NAMALWA (cell line): ENCODE measurements at regions not wholly inside any gene's neighbourhood (a gene's known extent, or its start where the extent isn't known, plus 50 kb on each side); places are given as distances from the start of the nearest gene placed in this dataset.

ENCODE experiments used
- DNase-seq: peaks from one replicate; pipeline ENCODE4 v3.0.0-alpha.2; 2015; ENCODE audit warnings: low spot score

DNA sequence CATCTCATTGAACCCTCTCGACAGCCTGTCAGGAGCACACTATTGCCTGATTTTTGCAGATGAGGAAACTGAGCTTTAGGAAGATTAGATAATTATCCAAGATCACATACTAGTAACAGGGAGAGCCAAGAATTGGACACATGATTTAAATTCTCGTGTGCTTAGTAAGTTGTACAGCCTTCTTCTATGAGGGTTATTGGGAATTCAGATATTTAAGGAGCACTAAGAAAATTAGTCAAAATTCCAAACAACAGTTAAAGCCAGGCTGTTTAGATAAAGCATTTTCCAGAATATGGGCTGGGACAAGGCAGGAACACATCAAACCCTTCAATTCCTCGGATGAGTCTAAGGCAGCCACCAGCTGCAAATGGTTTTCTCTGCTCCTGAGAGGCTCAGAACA is 148.8 kb downstream of the TMEM30B start:
- DNase-seq, result no peak

DNA sequence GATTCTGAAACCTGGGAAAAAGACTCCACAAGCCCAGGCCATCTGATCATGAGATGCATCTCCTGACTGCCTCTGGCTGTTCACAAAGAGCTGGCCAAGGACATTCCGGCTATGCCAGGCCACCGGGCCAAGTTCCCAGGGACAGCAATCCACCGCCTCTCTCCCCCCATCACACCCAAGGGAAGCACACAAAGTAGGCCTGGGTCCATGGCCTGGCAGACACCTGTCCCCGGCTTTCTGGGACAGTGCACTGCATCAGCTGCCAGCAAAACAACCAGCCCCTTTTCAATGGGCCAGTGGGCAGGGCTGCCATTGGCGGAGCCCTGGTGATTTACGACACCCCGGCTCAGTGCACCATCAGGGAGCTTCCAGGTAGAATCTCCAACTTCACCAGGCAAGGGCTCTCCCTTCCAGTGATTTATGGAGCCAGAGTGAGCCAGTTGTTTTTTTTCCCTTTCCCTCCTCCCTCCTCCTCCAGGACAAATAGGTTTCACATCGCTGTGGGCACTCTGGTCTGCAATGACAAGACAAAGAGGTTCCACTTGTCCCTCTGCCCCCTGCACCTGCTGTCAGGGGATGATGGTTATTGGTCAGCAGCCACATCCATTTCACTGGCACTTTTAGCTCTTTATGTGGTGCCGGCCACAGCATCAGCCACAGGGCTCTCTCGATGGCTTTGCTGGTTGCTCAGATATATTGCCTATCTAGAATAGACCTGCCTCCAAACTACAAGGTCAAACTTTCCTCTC is 149.6 kb downstream of the SLC38A6 start:
- no peak for DNase-seq

DNA sequence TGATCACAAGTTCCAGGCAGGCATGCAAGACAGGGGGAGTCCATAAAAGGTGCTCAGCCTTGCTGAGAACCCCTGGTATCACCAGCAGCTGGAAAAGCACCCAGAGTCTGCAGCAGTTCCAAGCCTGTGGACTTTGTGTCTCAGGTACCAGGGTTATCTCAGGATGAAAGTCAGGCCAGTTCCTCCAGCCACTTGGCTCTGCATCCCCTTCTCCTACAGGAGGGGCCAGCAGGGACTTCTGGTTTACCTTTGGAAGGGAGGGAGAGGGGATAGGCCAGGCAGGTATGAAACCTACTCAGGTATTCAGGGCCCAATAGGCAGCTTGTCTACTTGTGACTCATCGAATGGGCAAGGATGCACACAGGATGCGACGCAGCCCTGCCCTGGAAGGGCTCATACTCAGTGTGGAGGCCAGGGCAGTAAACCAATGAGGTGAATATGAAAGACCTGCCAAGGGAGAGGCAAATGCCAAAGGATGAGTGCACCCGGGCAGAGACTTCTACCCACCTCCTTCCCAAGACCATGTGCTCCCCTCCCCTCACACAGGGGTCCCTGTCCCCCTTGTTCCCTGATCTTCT is 148.2 kb downstream of the SLC38A6 start:
- no peak for DNase-seq

DNA sequence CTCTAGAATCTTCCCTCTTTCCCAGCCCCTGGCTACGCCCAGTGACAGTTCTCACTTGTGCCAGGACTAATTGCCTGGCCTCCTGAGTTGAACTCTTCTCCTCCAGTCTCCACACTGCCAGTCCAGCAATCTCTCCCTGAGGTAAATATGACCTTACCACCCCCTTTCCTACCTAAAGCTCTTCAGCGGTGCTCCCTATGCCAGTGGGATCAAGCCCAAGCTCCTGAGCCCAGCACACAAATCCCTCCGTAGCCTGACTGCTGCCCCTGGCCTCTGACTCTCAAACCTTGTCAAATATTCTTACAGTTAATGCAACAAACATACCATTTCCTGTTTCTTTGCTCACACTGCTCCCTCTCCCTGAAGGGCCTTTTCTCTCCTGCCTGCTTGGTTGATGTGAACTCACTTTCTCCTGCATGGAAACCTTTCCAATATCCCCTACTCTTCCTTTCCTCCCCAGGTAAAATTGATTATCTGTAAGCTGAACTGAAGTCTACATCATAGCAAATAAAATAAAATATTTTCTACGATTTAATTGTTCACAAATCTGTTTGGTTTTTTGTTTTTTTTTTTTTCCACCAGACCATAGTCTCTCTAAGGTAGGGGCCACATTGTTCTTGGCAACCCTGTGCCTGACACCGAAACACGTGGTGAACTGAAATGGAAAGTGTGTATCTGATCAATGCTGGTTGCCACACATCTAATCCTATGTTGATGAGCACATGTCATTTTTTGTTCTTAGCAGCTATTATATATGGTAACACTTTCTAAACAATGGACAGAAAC is 147.5 kb downstream of the SLC38A6 start:
- DNase-seq, result no peak

DNA sequence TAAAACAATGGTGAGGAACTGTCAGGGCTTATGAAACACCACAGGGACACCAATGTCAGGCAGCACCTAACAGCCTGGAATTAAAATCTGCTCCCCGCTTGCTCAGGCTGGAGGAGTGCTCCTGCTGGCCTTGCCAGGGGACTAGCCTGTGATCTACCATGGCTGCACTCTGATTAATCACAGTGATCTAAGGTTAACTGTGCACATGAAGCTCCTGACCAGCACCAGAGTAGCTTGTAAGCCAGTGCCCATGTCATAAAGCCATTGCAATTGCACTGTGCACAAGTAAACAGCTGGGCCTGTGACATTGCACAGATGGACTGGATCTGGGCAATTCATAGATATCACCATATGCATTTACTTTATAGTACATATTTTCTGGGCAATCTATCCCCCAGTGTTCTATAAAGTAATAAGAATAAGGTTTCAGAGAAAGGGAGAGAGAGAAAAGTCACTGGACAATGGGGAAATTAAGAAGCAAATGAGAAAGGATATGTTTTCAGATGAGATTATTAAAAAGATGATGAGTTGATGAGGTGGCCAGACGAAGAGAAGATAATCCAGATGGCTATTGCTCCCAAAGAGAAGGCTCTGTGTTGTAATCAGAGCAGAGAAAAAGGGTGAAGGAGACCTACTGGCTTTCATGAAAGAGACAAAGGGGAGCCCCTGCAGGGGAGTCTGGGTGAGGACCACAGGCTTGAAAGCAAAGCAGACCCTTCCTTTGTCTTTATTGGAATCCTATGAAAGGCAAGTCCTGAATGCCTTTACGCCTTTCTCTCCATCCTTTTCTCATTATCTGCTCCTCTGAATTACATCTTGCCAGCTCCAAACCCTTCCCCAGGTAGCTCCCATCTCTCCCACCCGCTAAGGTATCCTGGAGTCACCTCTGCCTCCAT is 145.8 kb downstream of the SLC38A6 start:
- no peak for DNase-seq

DNA sequence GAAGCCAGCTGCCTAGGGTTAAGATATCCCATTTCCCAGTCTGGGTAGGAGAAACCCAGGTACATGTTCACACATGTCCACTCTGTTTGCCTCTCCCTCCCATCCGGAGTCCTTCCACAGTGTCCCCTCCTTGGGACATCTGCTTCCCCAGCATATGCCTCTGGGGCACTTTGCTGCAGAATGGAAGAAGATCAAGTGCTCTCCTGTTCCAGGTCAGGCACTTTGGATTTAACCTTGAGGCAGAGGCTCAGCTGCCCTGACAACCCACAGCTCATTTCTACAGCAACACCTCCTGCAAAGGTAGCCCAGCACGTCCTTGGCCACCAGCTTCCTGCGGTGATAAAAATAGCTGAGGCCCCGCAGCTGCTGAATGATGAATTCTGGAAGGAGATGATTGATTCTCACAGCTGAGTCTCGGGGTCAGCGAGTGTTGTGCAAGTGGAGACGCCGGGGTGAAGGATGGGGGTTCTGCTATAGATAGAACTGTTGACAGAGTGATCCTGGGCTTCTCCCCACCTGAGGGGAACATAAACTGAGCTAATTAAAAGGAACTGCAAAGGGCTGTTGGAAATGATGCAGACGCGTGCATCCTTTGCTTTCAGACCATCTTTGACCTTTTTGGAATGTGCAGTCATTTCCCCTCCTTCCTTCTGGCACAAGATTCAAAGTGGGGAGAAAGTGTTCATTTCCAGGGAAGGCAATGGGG is 145.0 kb downstream of the SLC38A6 start:
- DNase-seq, result no peak

DNA sequence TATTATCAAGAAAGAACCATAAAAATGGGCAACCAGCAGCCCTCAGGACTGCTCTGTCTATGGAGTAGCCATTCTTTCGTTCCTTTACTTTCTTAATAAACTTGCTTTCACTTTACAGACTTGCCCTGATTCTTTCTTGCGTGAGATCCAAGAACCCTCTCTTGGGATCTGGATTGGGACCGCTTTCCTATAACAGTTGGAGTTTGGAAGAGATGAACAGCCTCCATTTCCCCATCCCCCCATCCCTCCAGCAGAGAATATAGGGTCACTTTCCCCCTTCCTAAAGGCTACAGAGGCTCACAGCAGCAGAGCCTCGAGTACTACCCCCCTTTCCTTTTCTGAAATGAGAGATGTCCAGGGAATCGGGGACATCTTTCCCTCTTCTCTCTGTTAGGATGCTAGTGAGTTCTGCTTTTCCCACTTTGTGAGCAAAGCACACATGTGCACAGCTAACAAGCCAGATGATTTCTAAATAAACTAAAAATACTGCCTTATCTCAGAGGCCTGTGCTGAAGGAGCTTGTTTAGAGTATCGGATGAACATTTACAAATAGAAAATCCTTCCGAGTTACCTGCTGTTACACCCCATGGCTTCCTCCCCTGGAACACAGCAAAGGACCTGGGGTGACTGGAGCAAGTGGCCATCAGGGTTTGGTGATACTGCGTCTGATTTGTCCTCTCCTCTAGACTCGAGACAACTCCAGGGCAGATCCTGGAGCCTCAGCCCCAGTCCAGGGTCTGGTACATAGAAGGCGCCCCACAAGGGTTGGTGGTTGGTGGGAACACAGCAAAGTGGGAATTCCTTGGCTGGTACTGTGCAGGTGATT is 144.2 kb downstream of the SLC38A6 start:
- no peak for DNase-seq

DNA sequence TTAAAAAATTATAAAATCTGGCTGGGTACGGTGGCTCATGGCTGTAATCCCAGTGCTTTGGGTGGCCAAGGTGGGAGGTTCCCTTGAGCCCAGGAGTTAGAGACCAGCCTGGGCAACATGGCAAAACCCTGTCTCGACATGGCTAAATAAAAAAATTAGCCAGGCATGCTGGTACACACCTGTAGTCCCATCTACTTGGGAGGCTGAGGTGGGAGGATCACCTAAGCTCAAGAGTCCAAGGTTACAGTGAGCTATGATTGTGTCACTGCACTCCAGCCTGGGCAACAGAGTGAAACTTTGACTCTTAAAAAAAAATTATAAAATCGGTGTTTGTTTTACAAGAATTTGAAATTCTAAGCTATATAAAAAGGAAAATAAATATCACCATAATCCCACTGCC is 141.8 kb downstream of the SLC38A6 start:
- DNase-seq, result no peak

DNA sequence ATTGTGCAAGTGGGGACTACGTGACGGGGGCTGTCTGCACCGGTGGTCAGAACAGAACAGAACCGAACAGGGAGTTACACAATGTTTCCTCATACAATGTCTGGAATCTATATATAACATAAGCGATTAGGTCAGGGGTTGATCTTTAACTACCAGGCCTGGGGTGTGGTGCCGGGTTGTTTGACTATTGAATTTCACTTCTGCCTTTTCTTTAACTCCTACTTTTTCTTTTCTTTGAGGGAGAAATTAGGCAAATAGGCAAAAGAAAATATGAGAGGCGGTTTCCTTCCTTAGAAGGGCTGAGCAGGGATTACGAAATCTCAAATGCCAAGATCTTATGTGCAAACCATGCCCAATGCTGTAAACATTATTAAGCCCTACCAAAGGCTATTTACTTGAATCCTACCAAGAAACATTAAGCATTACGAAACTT is 140.3 kb downstream of the SLC38A6 start:
- DNase-seq, result no peak

DNA sequence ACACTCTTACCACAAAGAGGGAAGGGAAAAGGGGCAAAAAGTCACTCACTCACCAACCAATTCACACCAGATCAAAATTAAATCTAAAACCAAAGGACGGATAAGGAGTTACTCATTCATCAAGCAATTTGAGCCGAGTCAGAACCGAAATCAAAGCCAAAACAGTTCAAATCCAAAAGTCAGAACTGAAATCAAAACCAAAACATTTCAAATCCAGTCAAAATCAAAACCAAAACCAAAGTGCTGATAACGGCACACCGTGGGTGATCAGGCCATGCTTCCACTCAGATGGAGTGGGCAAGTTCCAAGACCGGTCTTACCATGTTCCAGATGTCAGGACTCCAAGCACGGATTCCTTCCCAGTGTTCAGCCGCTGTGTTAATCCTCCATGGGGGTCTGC is 139.5 kb downstream of the SLC38A6 start:
- no peak for DNase-seq

DNA sequence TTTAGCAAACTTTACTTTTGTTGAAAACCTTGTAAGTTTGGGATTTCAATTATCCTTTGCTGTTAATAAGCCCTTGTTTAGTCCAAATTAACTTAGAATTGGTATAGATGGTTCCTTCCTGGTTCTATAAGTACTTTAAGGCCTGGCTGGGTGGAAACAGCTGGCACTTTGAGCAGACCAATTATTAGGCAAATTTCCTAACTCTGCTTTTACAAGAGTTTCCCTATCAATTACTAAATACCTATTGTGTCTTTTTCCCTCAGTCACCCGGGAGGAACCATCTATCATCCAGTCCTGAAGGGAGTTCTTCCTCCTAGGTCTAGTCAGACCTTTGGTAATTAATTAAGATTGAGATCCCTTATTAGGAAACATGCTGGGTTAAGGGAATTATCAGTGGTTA is 138.0 kb downstream of the SLC38A6 start:
- no peak for DNase-seq

DNA sequence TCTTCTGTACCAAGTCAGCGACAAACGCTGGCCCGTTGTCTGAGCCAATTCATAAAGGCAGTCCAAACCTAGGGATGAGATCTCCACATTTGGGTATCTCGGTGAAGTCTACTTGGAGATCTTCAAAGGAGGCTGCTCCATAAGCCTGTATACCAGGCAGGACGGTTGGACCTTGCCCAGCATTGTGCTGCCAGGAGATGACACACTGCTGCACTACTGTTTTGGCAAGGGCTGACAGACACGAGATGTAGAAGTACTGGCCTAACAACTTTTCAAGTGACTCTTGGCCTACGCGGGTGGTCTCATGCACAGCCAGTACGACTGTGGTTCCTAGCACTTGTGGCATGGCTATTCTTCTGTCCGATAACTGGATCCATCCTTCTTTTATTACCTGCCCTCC is 135.3 kb downstream of the SLC38A6 start:
- DNase-seq, result no peak

DNA sequence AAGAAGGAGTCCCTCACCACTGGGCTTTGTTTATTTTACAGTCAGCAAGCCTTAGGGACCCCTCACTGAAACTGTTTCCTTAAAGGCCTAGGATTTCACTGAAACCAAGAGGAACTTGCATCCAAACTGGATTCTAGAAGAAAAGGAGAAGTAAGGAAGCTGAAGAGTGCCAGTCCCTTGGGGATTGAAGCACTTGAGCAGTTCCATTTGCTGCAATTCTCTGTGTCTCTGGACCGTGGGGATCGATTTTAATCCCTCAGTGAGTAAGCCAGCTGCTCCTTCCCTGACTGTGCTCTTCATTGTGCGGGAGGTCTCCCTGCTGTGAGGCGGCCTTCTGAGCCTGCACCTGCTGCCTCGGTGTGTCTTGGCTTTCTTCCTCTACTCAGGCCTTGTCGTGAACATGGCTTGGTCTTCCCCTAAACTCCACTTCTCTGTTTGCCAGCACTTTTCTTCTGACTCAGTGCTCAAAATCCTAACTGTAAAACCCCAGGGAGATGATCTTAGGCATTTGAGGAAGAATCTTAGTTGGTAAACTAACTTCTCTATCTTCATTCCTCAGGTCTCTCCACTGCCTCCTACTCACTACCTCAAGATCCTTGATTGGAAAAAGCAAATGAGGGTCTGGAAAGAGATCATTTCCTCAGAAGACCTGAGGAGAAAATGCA is 132.6 kb downstream of the SLC38A6 start:
- DNase-seq, result peak; percentile 5

DNA sequence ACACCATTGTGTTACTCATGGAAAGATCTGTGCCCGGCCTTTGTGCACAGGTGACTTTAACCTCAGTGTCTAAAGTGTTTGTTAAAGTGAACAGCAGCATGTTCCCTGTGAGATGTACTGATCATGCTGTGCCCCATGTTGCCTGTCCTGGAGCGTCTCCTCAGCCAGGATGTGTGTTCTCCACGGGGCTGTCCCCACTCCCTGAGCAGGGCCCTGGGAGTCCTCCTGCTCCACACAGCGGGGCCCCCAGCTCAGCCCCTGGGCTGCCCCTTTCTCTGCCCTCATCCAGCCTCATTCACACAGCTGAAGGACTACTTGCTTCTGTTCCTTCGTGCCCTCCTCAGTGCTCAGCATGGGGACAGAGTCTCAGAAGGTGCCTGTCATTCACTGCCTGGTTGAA is 131.5 kb downstream of the SLC38A6 start:
- DNase-seq, result no peak

DNA sequence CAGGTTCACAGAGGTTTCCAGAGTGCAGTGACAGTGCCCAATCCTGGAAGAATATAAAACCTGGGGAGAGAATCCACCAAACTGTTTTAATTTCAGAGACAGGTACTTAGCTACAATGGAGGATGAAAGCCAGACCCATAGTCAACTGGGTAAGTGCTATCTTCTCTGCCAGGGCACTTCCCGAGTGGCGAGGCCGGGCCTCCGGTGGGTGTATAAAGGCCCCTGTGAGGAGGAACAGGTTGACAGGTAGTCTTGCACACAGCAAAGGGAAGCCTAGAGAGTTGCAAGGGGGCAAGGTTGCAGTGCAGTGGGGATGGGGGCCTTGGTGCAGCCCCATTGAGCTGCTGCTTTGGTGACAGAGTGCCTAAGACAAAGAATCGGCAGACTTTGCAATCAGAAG is 130.7 kb downstream of the SLC38A6 start:
- DNase-seq, result no peak

DNA sequence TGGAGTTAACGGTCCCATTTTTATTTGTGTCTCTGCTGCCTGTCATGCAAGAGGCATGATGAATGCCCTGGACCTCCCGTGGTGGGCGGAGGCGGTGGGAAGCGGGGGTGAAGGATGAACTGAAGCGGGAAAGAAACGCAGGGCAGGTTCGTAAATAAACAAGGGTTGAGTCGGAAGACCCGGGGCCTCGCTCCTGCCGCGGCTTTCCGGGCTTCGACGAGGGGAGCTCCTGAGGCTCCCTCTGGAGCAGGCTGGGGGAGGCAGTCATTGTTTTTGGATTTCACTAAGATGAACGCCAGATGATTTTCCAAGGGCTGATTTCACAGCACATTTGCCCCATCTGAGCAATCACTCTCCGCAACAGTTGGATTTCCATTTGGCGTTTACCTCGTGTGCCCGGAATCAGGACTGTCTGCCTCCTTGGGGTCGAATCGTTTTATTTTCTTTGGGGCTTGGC is 130.2 kb downstream of the SLC38A6 start:
- no peak for DNase-seq

DNA sequence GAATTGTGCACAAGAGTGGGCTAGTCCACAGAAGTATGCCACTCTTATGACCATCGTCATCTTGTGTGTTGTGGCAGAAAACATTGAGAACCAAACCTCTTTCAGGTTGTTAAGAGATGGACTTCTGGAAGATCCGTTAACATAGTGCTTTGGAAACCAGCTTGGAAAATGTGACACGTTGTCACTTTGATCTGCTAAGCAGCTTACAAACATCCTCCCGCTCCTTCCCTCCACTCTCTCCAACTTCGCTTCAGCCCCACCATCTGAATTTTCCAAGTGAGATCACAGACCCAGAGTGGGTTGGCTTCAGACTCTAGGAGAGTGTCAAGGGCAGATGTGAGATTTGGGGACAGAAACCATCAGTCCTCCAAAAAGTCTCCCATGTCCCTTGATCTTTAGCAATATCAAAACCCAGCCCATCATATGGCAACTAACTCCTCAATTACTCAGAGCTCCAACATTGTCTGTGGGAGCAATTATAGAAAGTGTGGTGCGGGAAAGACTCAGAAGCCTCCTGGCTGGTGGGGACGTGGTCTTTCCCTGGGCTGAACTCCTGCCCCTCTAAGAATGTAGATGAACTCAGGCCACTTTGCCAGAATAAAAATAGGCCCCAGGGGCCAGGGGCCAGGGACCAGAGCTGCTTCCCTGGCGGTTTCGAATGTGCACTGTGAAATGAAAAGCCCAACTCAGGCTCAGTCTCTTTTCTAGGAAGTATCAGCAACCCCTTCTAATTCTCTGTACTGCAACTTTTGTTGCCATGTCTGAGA is 129.5 kb downstream of the SLC38A6 start:
- no peak for DNase-seq

DNA sequence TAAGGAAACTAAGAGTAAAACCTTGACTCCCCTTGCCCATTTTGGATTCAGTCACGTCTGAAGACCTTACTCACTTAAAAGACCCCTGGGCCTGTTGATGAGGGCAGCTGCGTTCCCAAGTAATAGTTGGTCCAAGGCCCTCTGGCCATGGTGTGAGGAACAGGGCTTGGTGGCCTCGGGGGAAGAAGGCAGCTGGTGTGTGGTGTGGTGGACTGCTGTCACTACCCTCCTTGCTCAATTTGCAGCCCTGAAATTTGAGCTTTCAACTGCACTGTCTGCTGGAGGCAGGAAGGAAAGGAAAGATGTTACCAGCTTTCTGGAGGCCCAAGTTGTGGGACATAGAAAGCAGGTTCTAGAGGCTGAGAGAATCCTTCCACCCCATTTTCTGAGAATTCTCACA is 128.2 kb downstream of the SLC38A6 start:
- no peak for DNase-seq

DNA sequence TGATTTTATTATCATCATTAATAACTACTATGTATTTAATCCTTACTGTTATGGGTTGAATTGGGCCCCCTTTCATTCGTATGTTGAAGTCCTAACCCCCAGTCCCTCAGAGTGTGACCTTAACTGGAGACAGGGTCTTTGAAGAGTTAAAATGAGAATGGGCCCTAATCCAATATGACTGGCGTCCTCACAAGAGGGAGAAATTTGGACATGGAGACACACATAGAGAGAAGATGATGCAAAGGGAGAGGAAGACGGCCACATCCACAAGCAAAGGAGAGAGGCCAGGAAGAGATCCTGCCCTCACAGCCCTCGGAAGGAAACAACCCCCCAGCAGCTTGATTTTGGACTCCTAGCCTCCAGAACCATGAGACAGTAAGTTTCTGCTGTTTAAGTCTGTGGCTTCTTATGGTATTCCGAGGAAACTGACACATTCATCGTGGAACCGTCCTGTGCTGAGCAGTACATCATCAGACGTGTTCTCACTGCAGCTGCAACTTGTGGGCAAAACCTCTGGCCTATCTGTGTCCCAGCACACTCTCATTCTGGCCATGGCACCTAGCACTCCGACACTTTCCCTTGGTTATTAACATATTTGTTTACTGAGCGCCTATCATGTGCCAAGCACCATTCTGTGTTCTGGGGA is 127.6 kb downstream of the SLC38A6 start:
- no peak for DNase-seq
